GM13977 (cell line): ENCODE measurements at regions not wholly inside any gene's neighbourhood (a gene's known extent, or its start where the extent isn't known, plus 50 kb on each side); places are given as distances from the start of the nearest gene placed in this dataset.
A peak's percentile ranks its signal among the peaks of the same experiment; 100 is the strongest.
"Not testable (repeated sequence)": the region's sequence is repeated elsewhere in the genome, so short reads cannot be mapped to it uniquely, and the experiment has no call there.

Experiments used
- DNase-seq: peaks from one replicate; pipeline ENCODE4 v3.0.0; 2012; ENCODE audit warnings: low spot score
- in situ Hi-C: fragments of 300-500 bp; cut with MboI; formaldehyde crosslinking; loops from one replicate; pipeline ENCODE4 v1.12.0; 2022; ENCODE audit warnings: low sequenced_read_pairs, low pct_unique_long_range_greater_than_20kb, mixed read lengths, inconsistent platforms; ENCODE audit not compliant: unreplicated experiment
- TF ChIP-seq, protein P1 (sequence below): IDR thresholded peaks from 2 replicates; pipeline ENCODE4 v1.5.1; 2012; ENCODE audit warnings: mild to moderate bottlenecking, control low read depth; ENCODE audit not compliant: insufficient read depth; ENCODE audit errors: extremely low read depth, missing control alignments

DNA sequence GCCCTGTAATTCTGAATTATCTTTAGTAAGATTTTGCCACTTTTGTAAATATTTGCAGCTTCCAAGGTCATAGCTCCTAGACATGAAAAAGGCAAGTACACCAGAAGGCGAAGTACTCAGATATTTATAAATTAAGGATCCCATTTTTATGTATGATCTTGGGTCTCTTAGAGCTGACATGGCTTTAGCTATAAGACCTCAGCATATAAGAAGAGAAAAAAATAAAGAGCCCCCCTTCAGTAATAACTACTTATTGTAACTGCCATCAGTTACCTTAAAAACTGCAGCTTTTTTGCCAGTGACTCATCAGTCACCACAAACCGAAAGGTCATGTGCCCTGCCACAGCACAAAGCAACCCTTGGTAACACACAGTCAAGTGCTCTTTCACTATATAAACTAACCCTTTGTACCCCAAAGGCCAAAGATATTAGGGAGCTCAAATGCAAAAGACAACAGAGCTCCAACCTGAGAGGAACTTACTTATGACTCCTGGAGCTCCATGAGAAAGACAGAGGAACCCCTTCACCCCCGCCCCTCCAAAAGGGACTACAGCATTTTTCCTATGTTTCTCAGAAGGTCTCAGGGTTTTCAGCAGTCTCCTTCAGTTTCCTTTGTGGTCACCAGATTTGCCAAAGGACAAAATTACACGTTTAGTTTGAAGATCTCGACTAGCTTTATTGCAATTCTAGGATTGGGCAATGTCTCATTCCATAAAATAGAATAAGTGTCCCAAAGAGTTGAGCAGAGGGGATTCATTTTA lies 219.8 kb upstream of the DUSP10 start:
- DNase-seq: peak; percentile 25
- in situ Hi-C loops: no loop called here
- TF ChIP-seq, protein P1, sequence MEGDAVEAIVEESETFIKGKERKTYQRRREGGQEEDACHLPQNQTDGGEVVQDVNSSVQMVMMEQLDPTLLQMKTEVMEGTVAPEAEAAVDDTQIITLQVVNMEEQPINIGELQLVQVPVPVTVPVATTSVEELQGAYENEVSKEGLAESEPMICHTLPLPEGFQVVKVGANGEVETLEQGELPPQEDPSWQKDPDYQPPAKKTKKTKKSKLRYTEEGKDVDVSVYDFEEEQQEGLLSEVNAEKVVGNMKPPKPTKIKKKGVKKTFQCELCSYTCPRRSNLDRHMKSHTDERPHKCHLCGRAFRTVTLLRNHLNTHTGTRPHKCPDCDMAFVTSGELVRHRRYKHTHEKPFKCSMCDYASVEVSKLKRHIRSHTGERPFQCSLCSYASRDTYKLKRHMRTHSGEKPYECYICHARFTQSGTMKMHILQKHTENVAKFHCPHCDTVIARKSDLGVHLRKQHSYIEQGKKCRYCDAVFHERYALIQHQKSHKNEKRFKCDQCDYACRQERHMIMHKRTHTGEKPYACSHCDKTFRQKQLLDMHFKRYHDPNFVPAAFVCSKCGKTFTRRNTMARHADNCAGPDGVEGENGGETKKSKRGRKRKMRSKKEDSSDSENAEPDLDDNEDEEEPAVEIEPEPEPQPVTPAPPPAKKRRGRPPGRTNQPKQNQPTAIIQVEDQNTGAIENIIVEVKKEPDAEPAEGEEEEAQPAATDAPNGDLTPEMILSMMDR: no peak

DNA sequence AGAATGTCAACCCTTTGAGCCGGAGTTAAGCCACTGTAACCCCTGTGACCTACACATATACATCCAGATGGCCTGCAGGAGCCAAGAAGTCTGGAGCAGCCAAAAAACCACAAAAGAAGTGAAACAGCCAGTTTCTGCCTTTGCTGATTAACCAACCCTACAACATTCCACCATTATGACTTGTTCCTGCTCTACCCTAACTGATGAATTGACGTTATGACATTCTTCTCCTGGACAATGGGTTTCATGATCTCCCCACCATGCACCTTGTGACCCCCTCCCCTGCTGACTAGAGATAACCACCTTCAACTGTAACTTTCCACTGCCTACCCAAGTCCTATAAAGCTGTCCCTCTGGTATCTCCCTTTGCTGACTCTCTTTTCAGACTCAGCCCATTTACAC lies 216.3 kb upstream of the DUSP10 start:
- DNase-seq, in situ Hi-C loops: not testable (repeated sequence)

DNA sequence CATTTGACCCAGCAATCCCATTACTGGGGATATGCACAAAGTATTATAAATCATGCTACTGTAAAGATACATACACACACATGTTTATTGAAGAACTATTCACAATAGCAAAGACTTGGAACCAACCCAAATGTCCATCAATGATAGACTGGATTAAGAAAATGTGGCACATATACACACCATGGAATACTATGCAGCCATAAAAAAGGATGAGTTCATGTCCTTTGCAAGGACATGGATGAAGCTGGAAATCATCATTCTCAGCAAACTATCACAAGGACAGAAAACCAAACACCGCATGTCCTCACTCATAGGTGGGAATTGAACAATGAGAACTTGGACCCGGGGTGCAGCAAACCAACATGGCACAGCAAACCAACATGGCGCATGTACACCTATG lies 215.5 kb upstream of the DUSP10 start:
- in situ Hi-C loops, DNase-seq: not testable (repeated sequence)

DNA sequence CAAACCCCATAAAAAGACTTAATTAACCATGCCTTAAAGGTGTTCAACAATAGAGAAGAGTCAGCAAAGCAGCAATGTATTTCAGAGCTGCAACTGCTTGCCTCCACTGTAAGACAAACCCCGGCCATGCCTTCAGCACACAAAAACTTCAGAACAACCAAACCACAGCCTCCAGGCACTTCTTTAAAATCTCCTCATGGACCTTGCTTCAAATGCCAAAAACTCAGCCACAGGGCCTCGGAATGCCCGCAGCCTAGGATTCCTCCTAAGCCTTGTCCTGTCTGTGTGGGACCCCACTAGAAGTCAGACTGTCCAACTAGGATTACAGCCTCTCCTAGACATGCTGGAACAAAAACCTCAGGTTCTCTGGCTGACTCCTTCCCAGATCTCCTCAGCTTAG lies 208.1 kb upstream of the DUSP10 start:
- no peak for DNase-seq
- TF ChIP-seq, protein P1: no peak
- in situ Hi-C loops: no loop called here

DNA sequence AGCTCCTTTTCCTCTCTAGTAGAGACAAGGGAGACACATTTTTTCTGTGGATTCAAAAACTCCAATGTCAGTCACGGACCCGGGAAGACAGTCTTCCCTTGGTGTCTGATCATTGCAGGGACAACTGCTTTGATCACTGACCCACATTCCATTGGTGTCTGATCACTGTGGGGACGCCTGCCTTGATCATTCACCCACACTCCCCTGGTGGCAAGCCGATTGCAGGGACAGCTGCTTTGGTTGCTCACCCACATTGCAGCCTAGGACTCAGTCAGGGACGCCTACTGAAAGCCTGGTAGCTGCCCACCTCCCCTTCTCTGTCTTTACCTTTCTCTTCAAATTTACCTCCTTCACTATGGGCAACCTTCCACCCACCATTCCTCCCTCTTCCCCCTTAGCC lies 206.6 kb upstream of the DUSP10 start:
- TF ChIP-seq, protein P1: no peak
- in situ Hi-C loops: no loop called here
- DNase-seq: no peak

DNA sequence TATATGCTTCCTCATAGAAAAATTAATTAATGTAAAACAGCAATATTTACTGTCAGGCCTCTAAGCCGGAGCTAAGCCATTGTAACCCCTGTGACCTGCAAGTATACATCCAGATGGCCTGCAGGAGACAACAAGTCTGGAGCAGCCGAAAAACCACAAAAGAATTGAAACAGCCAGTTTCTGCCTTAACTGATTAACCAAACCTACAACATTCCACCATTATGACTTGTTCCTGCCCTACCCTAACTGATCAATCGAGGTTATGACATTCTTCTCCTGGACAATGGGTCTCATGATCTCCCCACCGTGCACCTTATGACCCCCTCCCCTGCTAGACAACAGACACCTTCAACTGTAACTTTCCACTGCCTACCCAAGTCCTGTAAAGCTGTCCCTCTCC lies 205.8 kb upstream of the DUSP10 start:
- no peak for DNase-seq
- in situ Hi-C loops: no loop called here
- TF ChIP-seq, protein P1: no peak

DNA sequence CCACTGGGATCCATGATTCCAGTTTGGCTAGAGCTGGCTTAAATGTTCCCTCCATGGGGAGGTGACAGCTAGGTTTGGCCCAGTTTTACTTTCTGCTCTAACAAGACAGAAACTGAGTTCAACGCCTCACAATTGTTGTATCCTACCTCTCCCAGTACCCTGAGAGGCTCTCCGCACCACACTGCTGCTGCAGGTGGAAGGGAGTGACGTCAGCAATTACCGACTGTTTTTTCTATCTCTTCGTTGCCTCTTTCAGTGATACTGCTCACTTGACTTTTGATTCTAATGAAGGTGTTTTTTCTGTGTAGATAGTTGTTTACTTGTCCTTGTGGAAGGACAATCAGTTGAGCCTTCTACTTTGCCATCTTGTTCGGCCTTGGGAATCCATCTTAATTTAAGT lies 204.9 kb upstream of the DUSP10 start:
- TF ChIP-seq, protein P1: no peak
- no peak for DNase-seq
- in situ Hi-C loops: no loop called here

DNA sequence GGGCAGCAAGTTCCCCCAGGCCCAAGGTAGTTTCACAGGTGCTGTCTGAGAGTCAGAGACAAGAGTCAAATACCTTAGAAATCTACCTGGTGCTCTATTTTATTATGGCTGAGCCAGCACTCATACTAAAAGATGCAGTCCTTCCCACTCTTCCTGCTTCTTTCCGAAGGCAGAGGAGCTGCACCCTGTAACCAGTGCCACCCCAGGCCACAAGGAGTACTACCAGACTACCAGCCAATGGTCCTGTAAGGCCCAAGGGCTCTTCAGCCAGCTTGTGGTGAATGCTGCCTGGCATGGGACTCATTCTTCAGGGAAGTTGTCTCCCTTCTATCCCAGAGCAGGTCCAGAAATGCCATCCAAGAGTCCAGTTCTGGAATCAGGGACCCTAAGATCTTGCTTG lies 203.8 kb upstream of the DUSP10 start:
- DNase-seq: no peak
- in situ Hi-C loops: no loop called here
- TF ChIP-seq, protein P1: no peak
